Fibroblast of peridontal ligament (primary cell): ENCODE measurements at regions not wholly inside any gene's neighbourhood (a gene's known extent, or its start where the extent isn't known, plus 50 kb on each side); places are given as distances from the start of the nearest gene placed in this dataset.

ENCODE experiments used
- DNase-seq: peaks from one replicate; pipeline ENCODE4 v3.0.0-alpha.2; 2010; ENCODE audit errors: extremely low read depth

DNA sequence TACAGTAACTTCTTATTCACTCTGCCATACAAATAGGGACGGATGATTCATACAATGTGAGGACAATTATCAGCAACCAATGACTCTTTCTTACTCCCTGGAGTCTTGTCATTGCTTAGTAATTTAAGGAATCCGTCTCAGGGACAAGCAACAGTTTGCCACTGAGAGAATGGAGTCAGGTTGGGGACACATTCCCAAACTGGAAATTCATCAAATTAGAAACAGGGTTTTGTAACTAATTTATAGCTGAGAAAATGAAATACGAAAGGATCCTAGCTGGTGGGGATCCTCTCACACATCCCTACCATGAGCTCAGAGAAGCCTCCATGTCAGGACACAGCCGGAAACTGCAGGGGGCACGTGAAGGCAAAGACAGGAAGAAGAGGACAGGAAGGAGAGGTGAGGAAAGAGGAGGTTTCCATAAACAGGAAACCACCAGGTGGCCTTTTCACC lies 50.4 kb upstream of the KDR start:
- peak; percentile 33 for DNase-seq

DNA sequence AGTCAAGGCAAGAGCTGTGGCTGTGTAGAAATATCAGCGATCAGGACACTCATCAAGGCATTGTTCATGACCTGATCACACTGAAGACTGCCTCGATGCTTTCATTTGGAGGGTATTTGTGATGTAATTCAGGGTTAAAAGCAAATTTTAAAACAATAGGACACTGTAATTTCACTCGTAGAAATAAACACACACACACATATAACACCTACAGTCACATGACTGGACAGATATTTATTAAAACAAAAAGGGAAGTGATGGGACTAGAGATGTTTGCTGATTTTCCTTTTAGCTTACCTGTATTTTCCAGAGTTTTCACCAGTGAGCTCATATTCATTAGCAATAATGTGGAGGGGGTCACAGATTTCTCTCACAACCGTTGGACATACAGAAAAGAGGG lies 51.1 kb upstream of the KDR start:
- DNase-seq = no peak

DNA sequence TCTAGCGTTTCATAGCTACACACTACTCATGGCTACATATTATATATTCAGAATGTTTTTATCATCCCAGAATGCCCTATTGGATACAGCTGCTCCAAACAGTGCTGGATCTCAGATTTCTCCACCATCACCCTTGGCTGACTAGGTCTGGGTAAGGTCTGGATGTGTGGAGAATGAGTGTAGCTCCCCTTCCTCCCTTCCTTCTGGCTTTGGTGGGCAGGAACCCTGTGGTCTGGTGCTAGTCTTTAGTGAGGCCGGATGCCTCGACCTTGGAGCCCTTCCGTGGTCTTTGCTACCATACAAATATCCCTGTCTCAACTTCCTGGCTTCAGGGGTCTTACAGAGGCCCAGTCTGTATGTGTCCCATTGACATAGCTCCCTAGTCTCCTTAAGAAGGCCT lies 52.1 kb upstream of the KDR start:
- no peak for DNase-seq

DNA sequence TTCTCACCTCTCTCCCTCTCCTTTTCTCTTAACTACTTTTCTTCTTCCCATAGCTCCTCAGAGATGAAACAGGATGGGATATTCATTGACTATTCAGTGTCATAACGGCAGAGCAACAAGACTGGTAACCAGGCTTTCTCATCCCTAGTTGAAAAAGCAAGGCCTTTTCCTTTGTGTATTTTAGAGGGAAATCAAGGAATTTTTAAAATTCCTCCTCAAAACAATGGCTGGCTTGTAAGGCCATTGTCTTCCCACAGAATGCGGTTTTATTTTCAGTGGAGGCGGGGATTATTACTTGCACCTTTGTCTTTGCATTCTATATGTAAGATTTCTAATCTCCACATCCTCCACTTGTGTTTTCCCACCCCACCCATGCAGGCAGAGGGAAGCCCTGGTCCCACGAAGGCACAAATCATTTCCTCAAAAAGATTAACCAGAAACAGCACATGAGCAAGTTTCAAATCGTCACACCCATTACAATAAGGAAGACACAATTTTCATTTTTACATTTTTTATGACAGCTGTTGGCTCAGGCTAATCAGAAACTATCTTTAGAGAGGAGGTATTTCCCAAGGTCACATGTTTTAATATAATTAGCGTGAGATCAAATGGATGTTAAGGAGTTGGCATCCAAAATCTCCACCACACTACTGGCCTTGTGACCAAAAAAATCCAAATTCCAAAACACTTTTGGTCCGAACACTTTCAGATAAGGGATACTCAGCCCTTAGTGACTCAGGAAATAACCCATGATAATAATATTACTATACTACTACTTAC lies 53.0 kb upstream of the KDR start:
- DNase-seq = no peak

DNA sequence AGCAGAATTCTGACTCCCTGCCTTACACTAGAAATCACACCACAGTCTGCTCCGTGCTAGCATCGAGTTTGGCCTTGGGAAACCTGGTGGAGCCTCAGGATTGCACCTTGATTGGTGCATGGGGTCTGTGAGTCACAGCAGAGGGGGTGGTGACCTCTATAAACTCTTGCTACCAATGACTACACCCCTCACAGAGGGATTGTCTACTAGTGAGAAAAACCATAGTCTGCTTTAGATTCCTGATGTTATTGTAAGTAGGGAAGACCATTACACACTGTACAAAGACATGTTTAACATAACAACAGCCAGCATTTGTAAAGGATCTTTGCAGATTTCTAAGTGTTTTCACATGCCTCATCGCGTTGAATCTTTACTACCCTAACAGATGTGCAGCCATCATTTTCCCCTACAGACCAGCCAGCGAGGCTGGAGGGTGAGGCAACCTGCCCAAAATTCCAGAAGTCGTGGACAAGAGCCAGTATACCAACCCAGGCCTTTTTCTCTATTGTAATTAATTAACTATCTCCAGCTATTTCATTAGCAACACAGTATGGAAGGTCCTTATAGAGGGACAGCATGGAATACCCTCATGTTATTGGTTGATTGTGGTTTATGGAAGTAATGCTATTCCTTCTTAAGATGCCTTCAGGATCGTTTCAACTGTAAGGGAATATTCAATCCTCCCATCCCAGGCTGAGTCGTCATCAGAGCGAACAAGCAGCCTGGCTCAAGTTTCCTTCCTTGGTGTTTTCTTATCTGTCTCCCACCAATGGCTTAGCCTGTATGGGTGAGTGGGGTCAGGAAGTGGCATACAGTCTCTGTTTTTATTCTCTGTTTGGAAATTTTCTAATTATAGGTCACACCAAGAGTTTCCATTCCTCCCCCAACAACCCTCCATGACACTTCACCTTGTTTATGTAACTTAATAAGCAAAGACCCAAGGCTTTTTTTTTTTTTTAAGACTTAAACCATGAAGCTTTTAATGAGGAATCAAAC lies 55.9 kb upstream of the KDR start:
- no peak for DNase-seq

DNA sequence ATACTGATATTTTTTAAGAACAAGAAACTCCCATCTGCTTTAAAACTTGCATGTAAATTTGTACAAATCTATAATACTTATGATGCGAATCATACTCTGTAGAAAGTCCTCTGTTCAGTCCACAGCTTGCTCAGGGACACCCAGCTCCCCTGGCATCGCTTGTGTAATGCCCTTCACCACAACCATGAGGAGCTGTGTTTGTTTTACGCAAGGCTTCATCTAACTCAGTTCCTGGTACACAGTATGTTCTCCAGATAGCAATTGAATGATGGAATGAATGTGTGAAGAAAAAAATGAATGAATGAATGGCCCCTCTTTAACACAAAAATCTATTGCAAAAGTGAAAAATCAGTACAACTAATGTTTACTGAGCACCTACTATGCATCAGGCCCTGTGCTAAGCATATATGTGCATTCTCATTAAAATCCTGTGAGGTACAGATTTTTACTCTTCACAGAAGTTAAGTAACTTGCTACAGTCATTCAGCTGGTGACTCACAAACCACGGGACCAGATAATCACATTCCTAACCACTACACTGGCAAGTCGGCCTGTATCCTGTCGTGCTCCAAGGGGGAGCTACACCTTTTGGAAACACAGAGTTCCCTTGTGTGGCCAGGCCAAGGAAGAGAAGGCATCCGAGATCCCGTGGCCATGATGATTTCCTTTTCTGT lies 58.7 kb upstream of the KDR start:
- peak; percentile 89 for DNase-seq

DNA sequence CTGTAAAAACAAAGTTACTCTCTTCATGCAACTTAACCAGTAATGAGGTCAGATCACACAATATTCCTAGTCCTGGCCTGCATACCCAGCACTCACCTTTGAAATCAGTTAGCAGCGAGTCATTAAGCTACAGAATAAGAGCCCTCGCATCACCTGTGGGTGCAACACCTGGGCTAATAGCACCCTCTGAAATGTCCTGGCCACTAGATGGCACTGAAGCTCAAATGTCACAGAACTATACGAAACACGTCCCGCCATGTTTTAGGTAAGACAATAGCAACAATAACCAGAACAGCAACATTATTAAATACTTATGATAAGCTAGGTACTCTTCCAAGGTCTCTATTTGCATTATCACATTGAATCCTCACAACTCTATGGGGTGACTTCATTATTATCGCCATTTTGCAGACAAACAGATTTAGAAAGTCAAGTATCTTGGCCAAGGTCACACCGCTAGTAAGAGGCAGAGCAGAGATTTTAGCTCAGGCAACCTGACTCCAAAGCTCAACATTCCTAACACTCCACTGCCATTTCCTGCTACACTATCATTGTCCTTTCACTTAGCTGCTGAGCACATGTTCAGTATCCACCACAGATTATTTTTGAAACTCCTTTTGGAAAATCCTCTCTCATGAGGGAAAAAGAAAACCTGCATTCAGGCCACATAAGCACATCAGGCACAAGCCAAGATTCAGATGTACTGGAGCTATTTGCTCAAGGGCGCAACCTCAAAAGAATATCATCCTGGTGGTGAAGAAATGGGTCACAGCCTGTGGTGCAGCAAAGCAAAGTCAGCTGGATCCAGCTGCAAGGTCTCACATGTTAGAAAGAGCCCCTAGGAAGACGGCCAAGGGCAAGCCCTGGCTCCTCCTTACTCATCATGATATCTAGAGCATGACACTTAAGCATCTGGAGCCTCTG lies 59.5 kb upstream of the KDR start:
- DNase-seq = peak; percentile 73

DNA sequence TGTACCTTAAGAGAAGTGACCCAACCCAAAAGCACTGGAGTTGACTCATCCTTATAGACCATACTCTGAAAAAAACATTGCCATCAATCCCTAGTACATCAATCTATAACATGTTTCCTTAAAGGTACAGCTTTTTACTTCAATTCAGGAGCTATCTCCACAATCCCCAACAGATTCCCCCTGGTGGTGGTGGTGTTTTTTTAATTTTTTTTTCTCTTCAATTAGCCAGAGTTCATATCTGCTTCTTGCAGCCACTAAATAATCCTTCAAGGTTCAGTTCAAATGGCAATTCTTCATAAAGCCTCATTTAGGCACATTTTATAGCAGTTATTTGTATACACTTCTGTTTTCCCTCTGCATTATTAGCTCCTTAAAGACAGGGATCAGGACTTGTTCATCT lies 60.7 kb upstream of the KDR start:
- DNase-seq = no peak

DNA sequence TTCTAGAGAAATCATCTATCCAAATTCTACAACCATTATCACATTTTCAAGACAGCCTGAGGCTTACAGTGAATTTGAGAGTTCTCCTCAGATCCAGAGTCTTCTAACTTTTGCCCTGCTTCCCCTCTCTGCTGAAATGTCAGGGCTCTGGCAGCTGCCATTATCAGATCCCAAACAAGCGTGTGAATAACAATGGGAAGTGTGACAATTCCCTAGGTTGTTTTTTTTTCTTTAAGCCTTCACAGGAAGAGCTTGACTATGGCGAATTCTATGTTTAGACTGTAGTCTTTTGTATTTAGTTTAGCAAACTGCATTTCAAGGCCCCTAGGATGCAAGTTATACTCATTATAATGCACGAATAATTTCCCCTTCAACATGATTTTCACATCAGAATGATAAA lies 61.3 kb upstream of the KDR start:
- DNase-seq = no peak

DNA sequence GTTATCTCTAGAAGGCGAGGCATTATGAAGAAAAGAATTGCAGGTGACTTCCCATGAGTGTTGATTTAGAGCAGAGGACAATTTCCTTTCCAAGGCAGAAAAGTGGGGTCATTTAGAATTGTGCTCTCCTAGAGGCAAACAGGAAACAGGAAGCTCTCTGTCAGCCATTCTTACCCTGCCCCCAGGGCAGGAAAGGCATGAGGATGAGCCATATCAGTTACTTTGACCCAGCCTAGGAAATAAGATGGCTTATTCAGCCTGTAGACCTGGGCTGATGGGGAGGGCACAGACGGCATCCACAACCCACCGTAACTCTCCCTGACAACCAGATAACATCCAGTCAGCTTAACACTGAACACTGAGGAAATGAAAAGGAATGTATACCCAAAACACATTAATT lies 88.8 kb upstream of the KDR start:
- DNase-seq = no peak

DNA sequence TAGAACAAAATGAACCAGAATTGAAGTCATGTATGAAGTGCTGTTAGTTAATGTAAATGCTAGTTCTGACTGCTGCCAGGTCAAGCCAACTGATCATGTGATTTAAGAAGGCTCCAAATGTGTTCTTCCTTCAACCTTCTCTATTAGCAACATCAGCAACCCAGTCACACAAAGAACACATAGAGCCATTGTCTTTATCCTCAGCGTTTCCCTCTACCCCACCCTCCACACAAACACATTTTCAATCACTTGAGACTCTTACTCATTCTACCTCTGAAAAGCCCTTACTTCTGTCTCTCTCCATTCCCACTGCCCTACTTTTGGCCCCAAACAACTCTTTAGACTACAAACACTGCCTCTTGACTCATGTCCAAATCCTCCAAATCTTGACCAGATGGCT lies 89.7 kb upstream of the KDR start:
- no peak for DNase-seq

DNA sequence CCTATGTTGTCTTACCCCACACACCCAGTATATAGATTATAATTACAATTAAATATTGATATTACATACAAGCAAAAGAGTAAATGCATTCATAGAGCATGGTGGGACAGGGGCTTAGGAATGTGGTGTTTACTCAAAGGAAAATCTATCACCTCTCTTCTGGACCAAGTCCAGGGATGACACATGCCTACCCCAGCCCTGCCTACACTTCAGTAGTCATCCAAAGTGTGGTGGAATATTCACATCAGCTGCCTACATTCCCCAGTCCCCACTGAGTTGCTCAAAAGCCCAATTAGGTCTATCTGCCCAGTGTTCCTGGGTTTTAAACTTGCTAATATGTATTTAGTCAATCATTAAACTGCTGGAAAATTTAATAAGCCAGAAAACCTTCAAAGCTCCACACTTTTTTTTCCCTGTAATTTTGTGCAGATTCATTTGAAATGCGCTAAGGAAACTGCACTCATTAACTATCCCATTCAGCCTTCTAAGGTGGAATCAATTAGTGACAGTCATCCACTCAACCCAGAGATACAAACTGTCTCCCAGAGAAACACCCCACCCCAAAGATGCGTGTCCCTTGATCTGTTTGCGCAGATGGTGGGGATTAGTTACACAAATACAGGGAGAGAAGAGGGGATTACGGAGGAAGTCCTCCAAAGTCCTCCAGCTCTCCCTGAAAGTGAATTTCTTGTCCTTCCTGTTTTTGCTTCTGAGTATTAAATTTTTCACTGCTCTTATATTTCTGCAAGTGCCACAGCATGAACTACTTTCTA lies 91.7 kb upstream of the KDR start:
- DNase-seq = no peak

DNA sequence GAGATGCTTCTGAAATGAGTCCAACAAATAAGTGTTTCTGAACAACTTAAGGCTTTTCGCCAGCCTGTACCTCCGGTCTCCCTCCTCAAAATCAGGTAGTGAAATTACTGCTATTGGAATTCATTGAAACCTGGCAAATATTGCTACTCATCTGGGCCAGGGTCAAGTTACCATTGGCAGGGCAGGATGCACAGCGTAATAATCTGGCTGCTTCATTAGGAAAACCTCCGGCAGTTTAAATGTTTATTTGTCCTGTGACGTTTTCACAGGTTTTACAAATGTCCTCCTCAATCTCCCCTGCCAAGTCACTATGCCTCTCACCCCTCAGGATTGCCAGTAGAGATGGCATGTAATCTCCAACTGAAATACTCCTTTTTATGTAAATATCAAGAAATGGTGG lies 92.6 kb upstream of the KDR start:
- DNase-seq = no peak

DNA sequence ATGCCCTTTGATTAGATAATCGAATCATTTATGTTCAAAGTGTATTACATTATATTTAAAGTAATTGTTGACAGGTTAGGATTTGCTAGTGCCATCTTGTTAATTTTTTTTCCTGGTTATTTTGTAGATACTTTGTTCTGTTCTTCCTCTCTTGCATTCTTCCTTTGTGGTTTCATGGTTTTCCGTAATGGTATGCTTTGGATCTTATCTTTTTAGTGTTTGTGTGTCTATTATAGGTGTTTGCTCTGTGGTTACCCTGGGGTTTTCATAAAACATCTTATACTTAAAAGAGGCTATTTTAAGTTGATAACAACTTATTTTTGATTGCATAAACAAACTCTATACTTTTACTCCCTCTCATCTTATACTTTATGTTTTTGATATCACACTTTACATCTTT lies 108.2 kb upstream of the SRD5A3 start:
- no peak for DNase-seq

DNA sequence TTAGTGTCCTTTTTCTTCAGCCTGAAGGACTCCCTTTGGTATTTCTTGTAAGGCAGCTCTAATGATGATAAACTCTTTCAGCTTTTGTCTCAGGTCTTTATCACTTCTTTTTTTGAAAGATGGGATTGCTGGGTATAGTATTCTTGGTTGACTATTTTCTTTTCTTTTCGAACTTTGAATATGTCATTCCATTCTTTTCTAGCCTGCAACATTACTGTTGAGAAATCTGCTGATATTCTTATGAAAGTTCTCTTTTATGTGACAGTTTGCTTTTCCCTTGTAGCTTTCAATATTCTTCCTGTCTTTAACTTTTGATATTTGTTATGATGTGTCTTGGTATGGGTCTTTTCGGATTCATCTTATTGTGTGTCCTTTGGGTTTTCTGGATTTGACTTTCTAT lies 107.6 kb upstream of the SRD5A3 start:
- no peak for DNase-seq

DNA sequence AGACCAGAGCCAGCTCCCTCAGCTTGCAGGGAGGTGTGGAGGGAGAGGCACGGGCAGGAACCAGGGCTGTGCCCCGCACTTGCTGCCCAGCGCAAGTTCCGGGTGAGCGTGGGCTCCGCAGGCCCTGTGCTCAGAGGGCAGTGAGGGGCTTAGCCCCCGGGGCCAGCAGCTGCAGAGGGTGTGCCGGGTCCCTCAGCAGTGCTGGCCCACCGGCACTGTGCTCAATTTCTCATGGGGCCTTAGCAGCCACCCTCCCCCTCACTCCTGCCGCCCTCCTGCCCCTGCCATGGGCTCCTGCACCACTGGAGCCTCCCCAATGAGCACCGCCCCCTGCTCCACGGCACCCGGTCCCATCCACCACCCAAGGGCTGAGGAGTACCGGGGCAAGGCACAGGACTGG lies 104.6 kb upstream of the SRD5A3 start:
- no peak for DNase-seq

DNA sequence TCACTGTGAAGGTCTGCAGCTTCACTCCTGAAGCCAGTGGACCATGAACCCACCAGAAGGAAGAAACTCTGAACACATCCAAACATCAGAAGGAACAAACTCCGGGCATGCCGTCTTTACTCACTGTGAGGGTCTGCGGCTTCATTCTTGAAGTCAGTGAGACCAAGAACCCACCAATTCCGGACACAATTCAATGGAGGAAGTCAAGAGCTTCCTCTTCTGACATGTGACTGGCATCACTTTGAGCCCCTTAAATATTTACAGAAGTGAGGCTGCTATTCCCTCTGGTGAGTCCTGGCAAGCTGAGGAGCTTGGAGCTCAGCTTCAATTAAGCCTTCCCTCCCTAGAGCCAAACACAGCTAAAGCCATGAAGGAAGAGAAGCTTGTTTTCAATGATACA lies 103.5 kb upstream of the SRD5A3 start:
- no peak for DNase-seq

DNA sequence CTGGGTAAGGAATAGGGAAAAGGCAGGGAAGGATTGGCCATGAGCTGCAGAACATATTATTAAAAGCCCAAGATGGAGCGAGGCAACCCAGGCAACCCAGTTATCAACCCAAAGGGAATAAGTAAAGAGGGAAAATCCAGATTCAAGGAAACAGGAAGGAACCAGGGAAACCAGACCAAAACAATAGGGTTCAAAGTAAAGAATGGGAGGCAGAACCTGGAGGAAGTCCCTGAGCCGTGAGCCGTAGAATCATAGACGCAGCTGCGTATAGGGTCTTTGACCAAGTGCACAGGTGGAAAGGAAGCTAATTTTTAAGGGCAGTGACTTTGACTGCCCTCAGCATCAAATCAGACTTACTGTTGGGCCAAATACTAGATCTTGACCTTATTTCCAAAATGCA lies 98.5 kb upstream of the SRD5A3 start:
- DNase-seq = no peak

DNA sequence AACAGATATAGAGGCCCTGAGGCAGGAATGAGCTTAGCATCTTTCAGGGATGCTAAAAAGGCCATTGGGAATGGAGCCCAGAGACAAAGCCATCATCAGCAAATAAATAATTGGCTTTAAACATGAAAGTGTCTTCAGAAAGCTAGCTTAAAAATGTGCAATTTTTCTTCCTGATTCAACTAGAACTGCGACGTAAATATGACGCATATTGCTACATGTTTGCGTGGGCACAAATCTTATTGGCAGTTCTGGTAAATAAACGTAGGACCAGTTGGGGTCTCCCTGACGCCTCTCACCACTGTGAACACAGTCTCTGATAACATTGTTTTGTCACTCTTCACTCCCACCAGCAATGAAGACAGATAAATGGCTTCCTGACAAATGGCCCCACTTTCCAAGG lies 97.3 kb upstream of the SRD5A3 start:
- no peak for DNase-seq

DNA sequence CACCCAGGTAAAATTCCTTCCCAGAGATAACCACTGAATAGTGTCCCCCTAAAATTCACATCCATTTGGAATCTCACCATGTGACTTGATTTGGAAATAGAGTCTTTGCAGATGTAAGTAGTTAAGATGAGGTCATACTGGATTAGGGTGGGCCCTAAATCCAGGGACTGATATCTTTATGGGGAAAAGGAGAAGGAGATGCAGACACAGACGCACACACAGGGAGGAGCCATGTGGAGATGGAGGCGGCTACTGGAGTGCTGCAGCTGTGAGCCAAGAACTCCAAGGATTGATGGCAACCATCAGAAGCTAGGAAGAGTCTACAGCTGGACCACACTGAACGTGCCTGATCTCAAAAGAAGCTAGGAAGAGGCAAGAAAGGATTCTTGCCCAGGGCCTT lies 96.6 kb upstream of the SRD5A3 start:
- DNase-seq = no peak

DNA sequence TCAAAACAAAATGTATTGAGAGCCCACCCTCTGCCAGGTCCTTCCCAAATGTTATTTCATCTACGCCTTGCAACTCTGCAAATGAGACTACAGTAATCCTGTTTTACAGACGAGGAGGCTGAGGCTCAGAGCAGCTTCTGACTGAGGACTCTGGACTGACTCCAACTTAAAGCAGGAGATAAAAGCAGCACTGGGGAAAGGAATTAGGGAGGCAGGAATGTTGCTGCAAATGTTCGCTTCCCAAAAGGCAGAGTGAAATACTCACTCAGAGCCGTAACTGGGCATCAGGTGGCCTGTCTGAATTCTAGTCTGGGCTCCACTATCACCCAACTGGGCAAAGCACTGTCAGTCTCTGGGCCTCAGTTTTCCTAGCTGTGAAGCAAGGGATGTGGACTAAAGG lies 94.7 kb upstream of the SRD5A3 start:
- DNase-seq = no peak
